Lower leg skin (tissue), 3 donors: ENCODE measurements at regions not wholly inside any gene's neighbourhood (a gene's known extent, or its start where the extent isn't known, plus 50 kb on each side); places are given as distances from the start of the nearest gene placed in this dataset.

ENCODE experiments used
- POLR2A ChIP-seq, 2 donors: fragments of 450-650 bp; IDR thresholded peaks; one replicate each; pipeline ENCODE4 v1.6.1; 2016 to 2017; ENCODE audit warnings: antibody characterized with exemption in 2 of 2, mild to moderate bottlenecking in 1 of 2, moderate library complexity in 1 of 2
- TF ChIP-seq, protein P1 (sequence below), 3 donors: fragments of 450-650 bp; IDR thresholded peaks; one replicate each; pipeline ENCODE4 v1.5.1; 2016; ENCODE audit warnings: antibody characterized with exemption in 3 of 3, mild to moderate bottlenecking in 3 of 3, moderate library complexity in 2 of 3

- TF ChIP-seq, protein P1, sequence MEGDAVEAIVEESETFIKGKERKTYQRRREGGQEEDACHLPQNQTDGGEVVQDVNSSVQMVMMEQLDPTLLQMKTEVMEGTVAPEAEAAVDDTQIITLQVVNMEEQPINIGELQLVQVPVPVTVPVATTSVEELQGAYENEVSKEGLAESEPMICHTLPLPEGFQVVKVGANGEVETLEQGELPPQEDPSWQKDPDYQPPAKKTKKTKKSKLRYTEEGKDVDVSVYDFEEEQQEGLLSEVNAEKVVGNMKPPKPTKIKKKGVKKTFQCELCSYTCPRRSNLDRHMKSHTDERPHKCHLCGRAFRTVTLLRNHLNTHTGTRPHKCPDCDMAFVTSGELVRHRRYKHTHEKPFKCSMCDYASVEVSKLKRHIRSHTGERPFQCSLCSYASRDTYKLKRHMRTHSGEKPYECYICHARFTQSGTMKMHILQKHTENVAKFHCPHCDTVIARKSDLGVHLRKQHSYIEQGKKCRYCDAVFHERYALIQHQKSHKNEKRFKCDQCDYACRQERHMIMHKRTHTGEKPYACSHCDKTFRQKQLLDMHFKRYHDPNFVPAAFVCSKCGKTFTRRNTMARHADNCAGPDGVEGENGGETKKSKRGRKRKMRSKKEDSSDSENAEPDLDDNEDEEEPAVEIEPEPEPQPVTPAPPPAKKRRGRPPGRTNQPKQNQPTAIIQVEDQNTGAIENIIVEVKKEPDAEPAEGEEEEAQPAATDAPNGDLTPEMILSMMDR (IDR thresholded peaks at IDR 0.05): no peak
- no peak for TF ChIP-seq POLR2A (IDR thresholded peaks at IDR 0.05)
These were observed 92.7 kb upstream of the RESF1 start for GRCh38 chr12:31866523-31866922.
